GM18858 (cell line): ENCODE measurements at regions not wholly inside any gene's neighbourhood (a gene's known extent, or its start where the extent isn't known, plus 50 kb on each side); places are given as distances from the start of the nearest gene placed in this dataset.
"Not testable (repeated sequence)": the region's sequence is repeated elsewhere in the genome, so short reads cannot be mapped to it uniquely, and the experiment has no call there.

Experiments used
- ATAC-seq: cut with Tn5 transposase; IDR thresholded peaks from one replicate; pipeline ENCODE4 v1.9.1; 2021; ENCODE audit not compliant: unreplicated experiment

DNA sequence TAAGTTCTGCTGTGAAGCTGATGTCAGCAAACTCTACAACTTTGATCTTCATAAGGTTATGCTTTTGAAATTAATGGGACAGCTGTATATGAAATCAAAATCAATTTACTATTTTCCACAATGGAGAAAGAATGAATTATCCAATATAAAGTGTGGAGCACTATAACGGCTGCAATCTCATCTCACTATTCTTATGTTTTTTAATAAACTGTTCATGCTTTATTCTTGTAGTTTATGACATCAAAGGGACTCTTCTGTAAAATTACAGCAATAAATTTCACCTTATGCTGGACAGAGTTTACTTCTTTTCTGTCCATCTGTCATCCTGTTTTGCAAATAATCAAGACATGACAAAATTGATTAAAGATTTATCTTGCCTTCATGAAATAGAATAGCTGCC lies 192.5 kb downstream of the TECRL start:
- ATAC-seq, result no peak

DNA sequence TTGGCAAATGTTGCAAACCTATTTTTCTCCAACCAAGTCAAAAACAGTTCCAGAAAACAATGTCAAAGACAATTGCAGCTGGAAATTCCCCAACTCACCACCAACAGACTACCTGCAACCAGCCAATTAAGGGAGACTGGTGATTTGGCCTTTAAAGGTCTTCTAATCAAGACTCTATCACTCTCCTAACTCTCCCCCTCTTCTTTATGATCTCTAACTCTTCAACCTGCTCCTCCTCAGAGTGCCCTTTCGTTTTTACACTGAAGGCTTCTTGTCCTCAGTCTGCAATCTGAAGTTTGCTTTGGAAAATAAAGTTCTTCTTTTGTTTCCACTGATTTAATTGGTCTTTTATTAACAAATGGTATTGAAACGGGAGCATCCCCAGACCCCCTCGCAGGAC lies 203.9 kb downstream of the TECRL start:
- no peak for ATAC-seq

- no peak for ATAC-seq
Measured at GRCh38 chr4:64200001-64200555, 209.2 kb downstream of the TECRL start.

DNA sequence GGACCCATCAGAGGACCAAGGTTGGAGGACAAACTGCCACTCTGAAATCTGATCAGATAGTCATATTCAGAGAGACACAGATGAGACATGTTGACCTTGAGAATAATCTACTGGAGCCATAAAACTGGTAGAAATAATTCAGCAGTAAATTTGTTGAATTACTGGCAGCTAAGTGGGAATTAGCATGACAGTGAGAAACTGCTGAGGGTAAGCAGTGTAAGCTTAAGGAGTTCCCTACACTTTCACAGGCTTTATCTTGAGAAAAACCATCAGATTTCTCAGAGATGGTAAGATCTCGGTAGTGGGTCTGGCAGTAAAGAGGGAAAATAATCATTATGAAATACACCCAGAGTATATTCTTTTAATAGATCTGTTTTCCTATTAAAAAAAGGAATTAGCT lies 213.7 kb downstream of the TECRL start:
- ATAC-seq, result no peak

DNA sequence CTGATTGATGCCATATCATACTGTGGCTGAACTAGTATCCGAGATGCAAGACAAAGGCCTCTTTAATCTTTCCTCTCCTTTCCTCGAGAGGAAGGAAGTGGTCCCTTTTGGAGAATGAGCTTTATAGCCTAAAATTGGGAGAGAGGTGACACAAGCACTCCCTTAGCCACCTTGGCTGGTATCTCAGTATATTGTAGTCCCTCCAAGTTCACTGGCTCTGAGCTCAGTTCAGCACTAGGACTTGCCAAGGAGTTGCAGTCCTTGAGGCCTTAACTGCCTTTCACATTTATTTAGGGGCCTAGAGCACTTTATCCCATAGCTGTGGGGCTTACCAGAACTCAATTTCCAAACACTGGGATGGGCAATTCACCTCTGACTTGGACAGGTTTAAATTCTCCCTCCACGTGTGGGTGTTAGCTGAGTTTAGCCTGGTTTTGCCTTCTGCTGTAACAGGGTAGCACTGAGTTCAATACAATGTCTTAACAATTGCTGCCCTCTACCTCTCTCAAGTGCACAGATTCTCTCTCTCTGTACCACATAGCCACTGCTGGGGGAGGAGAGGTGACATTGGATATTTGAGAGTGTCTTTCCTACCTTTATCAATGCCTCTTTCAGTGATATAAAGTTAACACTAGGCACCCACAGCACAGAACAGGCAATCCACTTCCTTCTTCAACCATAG lies 216.4 kb downstream of the TECRL start:
- no peak for ATAC-seq

- no peak for ATAC-seq
Measured at GRCh38 chr4:64174247-64174882, 234.9 kb downstream of the TECRL start.

GRCh38 chr4:64166365-64166764 lies 242.9 kb downstream of the TECRL start:
- no peak for ATAC-seq

DNA sequence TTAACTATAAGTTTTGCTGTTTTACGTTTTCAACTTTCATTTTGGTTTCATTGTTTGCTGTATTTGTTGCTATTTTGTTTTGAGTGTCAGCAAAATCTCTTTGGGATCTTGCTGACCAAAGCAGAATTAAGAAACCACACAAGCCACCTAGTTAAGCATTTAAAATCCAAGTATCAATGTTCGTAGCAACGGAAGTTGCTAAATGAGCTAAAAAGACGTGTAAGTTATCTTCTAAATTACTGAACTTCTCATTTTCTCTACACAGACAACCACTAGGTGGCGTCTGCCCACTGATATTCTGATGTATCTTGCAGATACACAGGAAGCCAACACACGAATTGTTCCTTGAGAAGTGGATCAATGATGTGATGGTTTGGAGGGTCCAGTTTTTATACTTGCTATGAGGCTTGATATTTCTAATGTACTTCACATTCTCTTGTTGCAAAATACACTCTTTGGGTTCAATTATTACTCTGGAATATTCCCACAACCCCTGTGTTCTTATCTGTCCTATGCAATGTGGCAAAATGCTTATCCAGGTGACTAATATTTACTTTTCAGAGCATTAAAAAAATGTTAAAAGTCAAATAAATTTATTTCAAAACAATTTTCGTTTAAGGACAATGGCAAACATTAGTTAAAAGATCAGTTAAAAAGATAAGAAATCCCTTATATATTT lies 250.5 kb downstream of the TECRL start:
- peak; percentile 95 for ATAC-seq

- no peak for ATAC-seq
Measured at GRCh38 chr4:64157397-64157796, 251.9 kb downstream of the TECRL start.

DNA sequence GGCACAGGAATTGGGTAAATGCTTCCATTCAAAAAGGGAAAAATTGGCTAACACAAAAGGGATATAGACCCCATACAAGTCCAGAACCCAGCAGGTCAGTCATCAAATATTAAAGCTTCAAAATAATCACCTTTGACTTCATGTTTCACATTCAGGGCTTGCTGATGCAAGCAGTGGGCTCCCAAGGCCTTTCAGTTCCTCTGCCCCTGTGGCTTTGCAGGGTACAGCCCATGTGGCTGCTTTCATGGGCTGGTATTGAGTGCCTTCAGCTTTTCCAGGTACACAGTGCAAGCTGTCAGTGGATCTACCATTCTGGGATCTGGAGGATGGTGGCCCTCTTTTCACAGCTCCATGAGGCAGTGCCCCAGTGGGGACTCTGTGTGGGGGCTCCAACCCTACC lies 253.0 kb downstream of the TECRL start:
- no peak for ATAC-seq

DNA sequence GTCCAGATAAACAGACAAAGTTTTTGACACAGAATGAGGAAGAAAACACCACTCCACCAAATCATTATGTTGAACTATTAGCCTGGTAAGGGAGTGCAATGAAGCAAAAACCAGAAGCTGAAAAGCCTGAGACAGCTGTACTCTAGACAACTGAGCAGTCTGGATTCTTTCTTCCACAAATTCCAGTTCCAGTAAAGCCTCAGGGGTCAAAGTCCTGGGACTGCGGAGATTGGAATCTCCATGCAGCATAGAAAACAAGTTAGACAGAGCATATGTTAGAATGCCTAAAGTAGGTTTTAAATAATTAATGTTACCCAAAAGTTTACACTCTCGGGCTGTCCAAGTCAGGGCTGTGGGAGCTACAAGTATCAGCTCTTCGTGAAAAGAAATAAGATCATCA lies 263.2 kb downstream of the TECRL start:
- ATAC-seq, result no peak

DNA sequence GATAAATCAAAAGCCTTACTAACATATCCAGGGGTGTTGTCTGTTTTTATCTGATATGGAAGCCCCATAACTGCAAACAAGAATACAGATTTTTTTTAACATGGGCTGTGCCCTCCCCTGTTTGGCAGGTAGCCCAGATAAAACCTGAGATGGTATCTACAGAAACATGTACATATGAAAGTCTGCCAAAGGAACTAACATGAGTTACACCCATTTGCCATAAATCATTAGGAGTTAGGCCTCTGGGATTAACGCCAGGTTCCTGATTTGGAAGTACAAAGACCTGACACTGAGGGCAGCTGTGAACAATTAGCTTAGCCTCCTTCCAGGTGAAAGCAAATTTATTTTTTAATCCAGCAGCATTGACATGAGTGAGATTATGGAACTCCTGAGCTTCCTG lies 264.3 kb downstream of the TECRL start:
- ATAC-seq, result no peak

GRCh38 chr4:64130907-64131306 lies 278.3 kb downstream of the TECRL start:
- ATAC-seq, result no peak

DNA sequence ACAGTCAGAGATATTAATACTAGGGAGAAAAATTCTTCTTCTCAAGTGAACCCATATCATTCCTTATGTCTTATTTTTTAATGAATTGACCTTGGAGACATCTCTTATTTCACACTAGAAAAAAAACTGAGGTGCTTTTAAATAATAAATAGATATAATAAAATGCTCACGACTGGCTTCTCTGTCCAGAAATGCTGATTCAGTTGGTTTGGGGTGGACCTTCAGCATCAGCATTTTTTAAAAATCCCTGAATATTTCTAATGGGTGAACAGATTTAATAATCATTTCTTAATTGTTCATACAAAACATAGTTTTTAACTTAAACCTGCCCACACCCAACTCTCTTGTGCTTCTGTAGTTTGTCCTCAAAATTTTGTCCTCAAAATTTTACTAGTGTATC lies 283.9 kb downstream of the TECRL start:
- ATAC-seq, result no peak

DNA sequence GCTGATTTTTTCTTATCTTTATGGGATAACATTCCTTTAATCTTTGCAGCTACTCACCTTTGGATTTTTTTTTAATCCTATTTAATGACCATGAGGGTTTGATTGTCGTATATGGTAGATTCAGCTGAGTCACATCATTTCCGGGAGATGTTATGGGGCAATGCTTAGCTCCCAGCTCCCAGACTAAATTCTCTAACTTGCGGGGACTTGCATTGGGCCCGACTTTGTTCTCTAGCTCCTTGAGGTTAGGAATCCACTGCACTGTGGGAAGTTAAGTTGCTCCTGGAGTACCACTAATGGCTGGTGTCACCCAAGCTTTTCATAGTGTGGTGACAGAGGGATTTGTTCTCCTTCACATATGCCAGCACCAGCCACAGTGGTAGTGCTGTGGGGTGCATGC lies 287.4 kb downstream of the TECRL start:
- ATAC-seq, result no peak

GRCh38 chr4:64105903-64106302 lies 303.3 kb downstream of the TECRL start:
- no peak for ATAC-seq

DNA sequence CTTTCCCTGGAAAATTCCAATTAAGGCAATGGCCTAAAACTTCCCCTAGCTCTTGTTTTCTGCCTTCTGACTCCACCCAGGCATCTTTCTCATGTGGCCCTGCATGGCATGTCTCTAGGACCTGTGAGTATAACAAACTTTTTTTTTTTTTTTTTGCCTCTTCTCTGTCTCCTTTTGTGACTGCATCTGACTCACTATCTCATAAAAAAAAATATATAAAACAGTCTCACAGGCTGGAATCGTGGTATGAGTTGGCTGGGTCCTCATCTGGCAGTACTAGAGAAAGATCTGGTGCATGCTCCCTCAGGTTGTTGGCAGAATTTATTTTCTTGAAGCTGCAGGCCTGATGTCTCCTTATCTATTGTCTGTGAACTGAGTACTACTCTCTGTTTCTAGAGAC lies 313.9 kb downstream of the TECRL start:
- ATAC-seq, result no peak

DNA sequence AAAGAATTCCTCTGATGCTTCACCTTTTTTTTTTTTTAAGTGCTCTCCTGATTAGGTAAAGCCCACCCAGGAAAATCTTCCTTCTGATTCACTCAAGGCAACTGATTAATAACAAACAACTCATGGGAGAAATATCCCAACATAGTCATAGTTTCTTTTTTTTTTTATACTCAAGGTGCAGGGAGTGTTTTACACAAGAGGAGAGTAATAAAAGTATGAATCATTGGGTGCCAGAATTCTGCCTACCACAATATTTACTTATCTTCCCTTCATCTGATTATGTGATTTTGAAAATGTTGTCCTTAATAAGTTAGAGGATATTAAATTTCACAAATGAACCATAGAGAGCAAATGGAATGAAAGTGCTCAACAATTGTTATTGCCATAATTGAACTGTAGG lies 329.9 kb downstream of the TECRL start:
- ATAC-seq, result no peak

DNA sequence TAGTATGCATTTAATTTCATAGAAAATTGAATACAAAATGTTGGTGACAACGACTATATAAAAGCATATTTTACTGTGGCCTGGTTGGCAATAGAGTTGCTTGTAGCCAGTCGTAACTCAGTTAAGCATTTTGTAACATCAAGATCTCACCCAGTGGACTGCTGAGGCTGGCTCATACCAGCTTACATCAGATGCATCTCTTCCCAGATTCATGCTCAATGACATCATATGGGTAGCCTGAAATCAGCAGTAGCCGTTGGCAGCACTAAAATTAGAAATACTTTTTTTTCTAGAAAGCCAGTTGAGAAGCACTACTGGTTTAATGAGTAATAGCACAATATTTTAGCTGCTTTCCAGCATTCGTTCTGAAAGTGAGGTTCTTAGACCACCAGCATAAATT lies 341.2 kb downstream of the TECRL start:
- ATAC-seq, result no peak

- ATAC-seq, result no peak
Measured at GRCh38 chr4:64062991-64063390, 346.3 kb downstream of the TECRL start.

DNA sequence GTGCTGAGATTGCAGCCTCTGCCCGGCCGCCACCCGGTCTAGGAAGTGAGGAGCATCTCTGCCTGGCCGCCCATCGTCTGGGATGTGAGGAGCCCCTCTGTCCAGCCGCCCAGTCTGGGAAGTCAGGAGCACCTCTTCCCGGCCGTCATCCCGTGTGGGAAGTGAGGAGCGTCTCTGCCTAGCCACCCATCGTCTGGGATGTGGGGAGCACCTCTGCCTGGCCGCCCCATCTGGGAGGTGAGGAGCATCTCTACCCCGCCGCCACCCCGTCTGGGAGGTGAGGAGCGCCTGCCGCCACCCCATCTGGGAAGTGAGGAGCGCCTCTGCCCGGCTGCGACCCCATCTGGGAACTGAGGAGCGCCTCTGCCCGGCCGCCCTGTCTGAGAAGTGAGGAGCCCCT lies 372.2 kb downstream of the TECRL start:
- ATAC-seq, result not testable (repeated sequence)

- ATAC-seq, result no peak
Measured at GRCh38 chr4:64022560-64022959, 386.7 kb downstream of the TECRL start.
